Endothelial cell of umbilical vein (primary cell): ENCODE measurements at regions not wholly inside any gene's neighbourhood (a gene's known extent, or its start where the extent isn't known, plus 50 kb on each side); places are given as distances from the start of the nearest gene placed in this dataset.

ENCODE experiments used
- BruUV-seq: library from RNA; stranded (reverse); fragments of 400-500 nt; replicated peaks from 2 replicates; lab custom pipeline; 2021; lab: Mats Ljungman, UMichigan
- CTCF ChIA-PET: fragments of 300-600, 350-600 bp; sonication (Branson Sonifier 250); formaldehyde crosslinking; loops from one replicate; lab custom pipeline; 2021; ENCODE audit warnings: antibody characterized with exemption, inconsistent platforms; lab: Charles Lee
- POLR2A ChIA-PET: fragments of 300-600, 350-600 bp; sonication (Branson Sonifier 250); formaldehyde crosslinking; loops from one replicate; lab custom pipeline; 2021; ENCODE audit warnings: antibody characterized with exemption, inconsistent platforms; lab: Charles Lee
- DNase-seq: peaks from one replicate; pipeline ENCODE4 v3.0.0-alpha.2; 2011; ENCODE audit warnings: low read depth, low spot score
- FAIRE-seq: peaks from 2 replicates; lab custom pipeline; 2011; peaks lifted over from hg19 to GRCh38; lab: Jason Lieb, UNC
- H2AFZ ChIP-seq: 2 replicates; pipeline ENCODE4 v1.6.0; 2012; ENCODE audit warnings: low read depth, low read length, control low read depth, inconsistent platforms
- H3K27ac ChIP-seq: 2 replicates; pipeline ENCODE4 v1.5.1; 2011; ENCODE audit warnings: low read depth, mild to moderate bottlenecking, control low read depth, low read length, moderate library complexity; ENCODE audit not compliant: insufficient read depth
- H3K27me3 ChIP-seq, 2 experiments: 2 replicates each; pipeline versions ENCODE4 v1.6.0 to v1.6.1; 2011; ENCODE audit warnings: low read length in 2 of 2, mixed read lengths in 1 of 2; ENCODE audit not compliant: control insufficient read depth in 2 of 2, insufficient read depth in 2 of 2
- H3K36me3 ChIP-seq, 2 experiments: 2 replicates in 1 of 2; 3 replicates in 1 of 2; pipeline ENCODE4 v1.5.1; 2011; ENCODE audit warnings: low read length in 2 of 2, mild to moderate bottlenecking in 1 of 2, moderate library complexity in 1 of 2; ENCODE audit not compliant: control insufficient read depth in 2 of 2, insufficient read depth in 2 of 2; ENCODE audit errors: extremely low read depth in 1 of 2
- H3K4me1 ChIP-seq: 3 replicates; pipeline ENCODE4 v1.5.1; 2011; ENCODE audit warnings: mild to moderate bottlenecking, low read length; ENCODE audit not compliant: control insufficient read depth, insufficient read depth; ENCODE audit errors: extremely low read depth
- H3K4me2 ChIP-seq: 2 replicates; pipeline ENCODE4 v1.6.1; 2011; ENCODE audit warnings: low read length, control low read depth, mixed read lengths; ENCODE audit not compliant: insufficient read depth
- H3K4me3 ChIP-seq, 3 experiments: fragments of 200-600 bp in 1 of 3; sonication (generic), shearing (Covaris generic) in 1 of 3; replicated peaks in 1 of 3; 2 replicates each; pipeline ENCODE4 v1.5.1; 2011 to 2016; ENCODE audit warnings: control low read depth in 3 of 3, low read length in 3 of 3, mild to moderate bottlenecking in 2 of 3, inconsistent platforms in 1 of 3, low read depth in 1 of 3, moderate library complexity in 1 of 3; ENCODE audit not compliant: insufficient read depth in 1 of 3
- H3K79me2 ChIP-seq: 2 replicates; pipeline ENCODE4 v1.6.0; 2012; ENCODE audit warnings: low read length, inconsistent platforms; ENCODE audit not compliant: control insufficient read depth, insufficient read depth
- H3K9ac ChIP-seq: replicated peaks from 2 replicates; pipeline ENCODE3; 2011; ENCODE audit warnings: low read length, control low read depth; ENCODE audit not compliant: insufficient read depth; ENCODE audit errors: extremely low read depth
- H3K9me1 ChIP-seq: replicated peaks from 3 replicates; pipeline ENCODE4 v1.6.0; 2011; ENCODE audit warnings: mild to moderate bottlenecking, low read length; ENCODE audit not compliant: control insufficient read depth, insufficient read depth; ENCODE audit errors: extremely low read depth
- H3K9me3 ChIP-seq: replicated peaks from 2 replicates; pipeline ENCODE4 v1.5.1; 2012; ENCODE audit warnings: low read length, inconsistent platforms; ENCODE audit not compliant: control insufficient read depth, insufficient read depth
- H4K20me1 ChIP-seq: replicated peaks from 2 replicates; pipeline ENCODE3; 2011; ENCODE audit warnings: mild to moderate bottlenecking, low read length; ENCODE audit not compliant: control insufficient read depth, insufficient read depth; ENCODE audit errors: extremely low read depth
- CTCF ChIP-seq, 2 donors: IDR thresholded peaks; 1 replicate in 1 of 2; 2 replicates in 1 of 2; pipeline ENCODE4 v1.5.1; 2011; ENCODE audit warnings: low read length in 2 of 2, mild to moderate bottlenecking in 2 of 2, moderate library complexity in 2 of 2, control low read depth in 1 of 2, inconsistent platforms in 1 of 2, low read depth in 1 of 2; ENCODE audit not compliant: insufficient read depth in 1 of 2; ENCODE audit errors: extremely low read depth in 1 of 2
- EZH2 ChIP-seq: IDR thresholded peaks from 2 replicates; pipeline ENCODE4 v1.6.1; 2012; ENCODE audit warnings: borderline replicate concordance, low read depth, mild to moderate bottlenecking, moderate library complexity, low read length, inconsistent platforms; ENCODE audit not compliant: severe bottlenecking
- FOS ChIP-seq: IDR thresholded peaks from 2 replicates; pipeline ENCODE4 v1.6.1; 2011; ENCODE audit warnings: mild to moderate bottlenecking, low read length, moderate library complexity, borderline replicate concordance; ENCODE audit not compliant: insufficient read depth
- GATA2 ChIP-seq: IDR thresholded peaks from 2 replicates; pipeline ENCODE4 v1.7.0; 2011; ENCODE audit warnings: low read depth, mild to moderate bottlenecking, moderate library complexity, mixed read lengths, low read length; ENCODE audit not compliant: insufficient read length, insufficient read depth
- JUN ChIP-seq: IDR thresholded peaks from 2 replicates; pipeline ENCODE4 v1.6.1; 2011; ENCODE audit warnings: borderline replicate concordance, low read depth; ENCODE audit not compliant: insufficient read length, insufficient read depth
- MAX ChIP-seq: IDR thresholded peaks from 2 replicates; pipeline ENCODE4 v1.6.1; 2011; ENCODE audit not compliant: insufficient read depth, insufficient read length
- MYC ChIP-seq: IDR thresholded peaks from one replicate; pipeline ENCODE4 v1.6.1; 2011; ENCODE audit warnings: mild to moderate bottlenecking, low read depth, low read length
- POLR2A ChIP-seq: IDR thresholded peaks from 2 replicates; pipeline ENCODE4 v1.6.1; 2012; ENCODE audit warnings: low read depth, mild to moderate bottlenecking, control low read depth, low read length
- POLR2AphosphoS5 ChIP-seq: IDR thresholded peaks from 2 replicates; pipeline ENCODE4 v1.6.1; 2012; ENCODE audit warnings: low read depth, mild to moderate bottlenecking, control low read depth, low read length, moderate library complexity; ENCODE audit not compliant: insufficient read depth
- dilution Hi-C: fragments of 300-500 bp; cut with MboI; formaldehyde crosslinking; loops from one replicate; pipeline ENCODE4 v1.15.0; 2019; ENCODE audit warnings: low sequenced_read_pairs; ENCODE audit not compliant: extremely low pct_ligation_motif_present
- intact Hi-C: fragments of 100-400 bp; cut with micrococcal nuclease; formaldehyde crosslinking; loops from one replicate; pipeline ENCODE4 v1.10.0; 2022

- dilution Hi-C loops (no loop called here), intact Hi-C loops (loop anchor here (5.0 kb wide), 2 partner anchors 266 to 346 kb away; partner anchors contain the start of gene PRKD1)
- BruUV-seq = no TSS peak
- Histone ChIP-seq H3K9ac (no peak overlapping the region), H3K27ac (no peak overlapping the region), H3K27me3 (peaks cover 5 to 25% of the 10 kb centered on the region in 2 experiments), H3K36me3 (no peaks in the 10 kb centered on the region), H3K9me3 (no peaks in the 10 kb centered on the region), H3K79me2 (no peaks in the 10 kb centered on the region), H3K4me1 (peaks cover 4% of the 10 kb centered on the region), H3K4me2 (no peak overlapping the region), H3K4me3 (no peak overlapping the region), H4K20me1 (no peaks in the 10 kb centered on the region), H2AFZ (no peak overlapping the region), H3K9me1 (no peaks in the 10 kb centered on the region)
- FAIRE-seq = no peak
- DNase-seq = no peak
- ChIA-PET CTCF (interaction anchor here (1.1 to 5.9 kb wide), 7 partner anchors 9 to 723 kb away, joined by 3 to 140 read pairs (median 45); no protein-coding TSS in a partner anchor), POLR2A (no interaction called here)
- no peak for TF ChIP-seq JUN
- TF ChIP-seq FOS = no peak
- no peak for TF ChIP-seq EZH2
These were observed 285.8 kb upstream of the G2E3 start for GRCh38 chr14:30272848-30273832.

GRCh38 chr14:30275604-30276003 lies 283.4 kb upstream of the G2E3 start:
- Histone ChIP-seq H2AFZ (no peak overlapping the region), H3K4me2 (no peak overlapping the region), H3K9me3 (no peaks in the 10 kb centered on the region), H3K9ac (no peak overlapping the region), H3K4me1 (no peaks in the 10 kb centered on the region), H3K36me3 (no peaks in the 10 kb centered on the region), H3K27ac (no peak overlapping the region), H4K20me1 (no peaks in the 10 kb centered on the region), H3K27me3 (peaks cover 5 to 25% of the 10 kb centered on the region in 2 experiments), H3K79me2 (no peaks in the 10 kb centered on the region), H3K9me1 (no peaks in the 10 kb centered on the region), H3K4me3 (no peak overlapping the region)
- FAIRE-seq = no peak
- ChIA-PET CTCF (interaction anchor here (5.9 kb wide), 1 partner anchor 9 kb away, joined by 140 read pairs; no protein-coding TSS in a partner anchor), POLR2A (no interaction called here)
- intact Hi-C loops = no loop called here
- dilution Hi-C loops = no loop called here
- TF ChIP-seq POLR2A (no peak), MYC (no peak), EZH2 (no peak), FOS (no peak), POLR2AphosphoS5 (no peak), CTCF (IDR thresholded peaks at IDR 0.05; ENCODE audit: extremely low read depth in 1 of 2, insufficient read depth in 1 of 2, low read depth in 1 of 2, low read length in 2 of 2) (no peak), MAX (no peak), GATA2 (no peak), JUN (no peak)
- DNase-seq = no peak
- BruUV-seq = no TSS peak
